OCI-LY3 (cell line): ENCODE measurements at regions not wholly inside any gene's neighbourhood (a gene's known extent, or its start where the extent isn't known, plus 50 kb on each side); places are given as distances from the start of the nearest gene placed in this dataset.

Source experiments
- EZH2phosphoT487 ChIP-seq: fragments of 200-600 bp; shearing (Covaris generic); IDR thresholded peaks from 2 replicates; pipeline ENCODE4 v1.6.1; 2018; ENCODE audit warnings: antibody characterized with exemption, mixed run types, low read depth
- TF ChIP-seq, protein P1 (sequence below): fragments of 200-600, 300-600 bp; sonication (generic); IDR thresholded peaks from 2 replicates; pipeline ENCODE4 v1.5.1; 2014; ENCODE audit warnings: antibody characterized with exemption, low read length, low read depth

DNA sequence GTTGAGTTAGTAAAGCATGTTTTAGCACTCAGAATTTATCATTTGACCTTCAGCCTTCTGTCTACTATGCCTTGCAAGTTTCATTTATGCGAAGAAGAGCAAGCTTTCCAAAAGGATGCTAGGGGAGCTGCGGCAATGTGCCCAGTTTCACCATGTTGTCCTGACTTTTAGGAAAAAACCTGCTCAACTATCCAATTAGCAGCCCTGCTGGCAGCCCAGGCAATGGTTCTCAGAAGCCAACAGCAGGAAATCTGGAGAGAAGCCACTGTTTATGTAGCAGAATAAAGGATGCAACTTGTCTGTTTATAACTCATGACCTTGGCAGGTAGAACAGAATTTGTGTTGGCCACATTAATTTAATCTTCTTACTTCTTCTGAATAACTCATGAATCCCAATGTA is 230.8 kb downstream of the ABCC12 start:
- TF ChIP-seq, protein P1, sequence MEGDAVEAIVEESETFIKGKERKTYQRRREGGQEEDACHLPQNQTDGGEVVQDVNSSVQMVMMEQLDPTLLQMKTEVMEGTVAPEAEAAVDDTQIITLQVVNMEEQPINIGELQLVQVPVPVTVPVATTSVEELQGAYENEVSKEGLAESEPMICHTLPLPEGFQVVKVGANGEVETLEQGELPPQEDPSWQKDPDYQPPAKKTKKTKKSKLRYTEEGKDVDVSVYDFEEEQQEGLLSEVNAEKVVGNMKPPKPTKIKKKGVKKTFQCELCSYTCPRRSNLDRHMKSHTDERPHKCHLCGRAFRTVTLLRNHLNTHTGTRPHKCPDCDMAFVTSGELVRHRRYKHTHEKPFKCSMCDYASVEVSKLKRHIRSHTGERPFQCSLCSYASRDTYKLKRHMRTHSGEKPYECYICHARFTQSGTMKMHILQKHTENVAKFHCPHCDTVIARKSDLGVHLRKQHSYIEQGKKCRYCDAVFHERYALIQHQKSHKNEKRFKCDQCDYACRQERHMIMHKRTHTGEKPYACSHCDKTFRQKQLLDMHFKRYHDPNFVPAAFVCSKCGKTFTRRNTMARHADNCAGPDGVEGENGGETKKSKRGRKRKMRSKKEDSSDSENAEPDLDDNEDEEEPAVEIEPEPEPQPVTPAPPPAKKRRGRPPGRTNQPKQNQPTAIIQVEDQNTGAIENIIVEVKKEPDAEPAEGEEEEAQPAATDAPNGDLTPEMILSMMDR: no peak
- TF ChIP-seq EZH2phosphoT487: no peak
